ENCODE measurements at regions not wholly inside any gene's neighbourhood (a gene's known extent, or its start where the extent isn't known, plus 50 kb on each side); places are given as distances from the start of the nearest gene placed in this dataset.

DNA sequence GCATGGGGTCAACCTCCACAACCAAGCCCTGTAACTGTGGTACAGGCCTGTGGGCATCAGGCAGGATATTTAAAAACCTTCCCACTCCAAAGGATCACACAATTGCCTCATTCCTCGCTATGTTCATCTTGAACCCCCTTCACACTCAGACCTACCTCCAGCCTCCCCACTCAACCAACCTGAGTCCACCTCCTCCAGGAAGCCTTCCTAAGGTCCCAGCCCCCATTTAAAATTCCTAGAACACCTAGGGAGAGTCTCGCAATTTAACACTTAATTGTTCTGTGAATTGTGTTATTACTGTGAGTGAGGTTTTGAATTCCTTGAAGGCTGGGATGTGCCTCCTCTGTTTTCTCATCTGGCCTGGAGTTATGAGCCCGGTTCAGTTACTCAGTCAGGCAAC, 93.1 kb upstream of the SMNDC1 start:
- H3K27me3 ChIP-seq (ENCODE audit: control insufficient read depth in 1 of 2, insufficient read depth in 2 of 2, low read length in 2 of 2): no peaks in the 10 kb centered on the region
- H3K9me3 ChIP-seq (ENCODE audit: control insufficient read depth in 1 of 2, low read length in 2 of 2): no peaks in the 10 kb centered on the region
- H3K36me3 ChIP-seq (ENCODE audit: control insufficient read depth in 1 of 2, insufficient read depth in 2 of 2, low read length in 2 of 2): no peaks in the 10 kb centered on the region
- peaks cover 42 to 55% of the 10 kb centered on the region in 2 donors for H3K4me1 ChIP-seq (ENCODE audit: control insufficient read depth in 1 of 2, insufficient read depth in 2 of 2, low read length in 2 of 2)
- H3K27ac ChIP-seq (ENCODE audit: low read depth, low read length): no peak overlapping the region
- H3K4me3 ChIP-seq (ENCODE audit: low read depth in 1 of 2, low read length in 2 of 2): no peak overlapping the region
- H3K9ac ChIP-seq (ENCODE audit: low read depth in 1 of 2, low read length in 2 of 2): no peak overlapping the region

DNA sequence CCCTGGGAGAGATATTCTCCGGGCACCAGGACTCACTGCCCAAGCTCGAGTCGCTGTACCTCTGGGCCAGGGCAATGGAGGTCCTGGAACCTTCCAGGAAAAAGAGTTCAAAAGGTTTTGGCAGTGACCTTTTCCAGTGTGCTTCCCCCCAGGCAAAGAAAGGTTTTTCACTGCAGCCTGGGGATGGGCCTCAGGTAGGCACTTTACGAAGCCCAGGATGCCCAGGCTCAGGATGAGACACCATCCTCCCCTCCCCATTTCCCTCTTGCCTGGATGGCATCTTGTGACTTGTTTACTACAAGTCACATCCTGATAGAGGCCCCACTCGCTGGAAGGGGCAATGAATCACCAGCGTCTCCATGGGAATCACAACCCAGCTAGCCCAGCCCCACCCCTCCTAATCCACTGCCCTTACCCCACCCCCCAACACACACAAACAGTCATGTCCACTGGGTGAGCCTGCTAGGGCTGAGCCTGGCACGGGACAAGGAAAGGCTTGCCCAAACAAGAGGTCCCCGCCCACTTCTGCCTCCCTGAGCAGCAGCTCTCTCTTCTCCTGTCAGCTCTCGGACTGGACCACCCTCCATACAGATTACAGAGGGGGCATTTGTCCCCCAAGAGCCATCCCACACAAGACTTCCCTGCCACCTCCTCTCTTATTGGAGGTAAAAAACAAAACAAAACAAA, 93.8 kb upstream of the SMNDC1 start:
- Histone ChIP-seq H3K9me3 (ENCODE audit: control insufficient read depth in 1 of 2, low read length in 2 of 2) (no peaks in the 10 kb centered on the region), H3K36me3 (ENCODE audit: control insufficient read depth in 1 of 2, insufficient read depth in 2 of 2, low read length in 2 of 2) (no peaks in the 10 kb centered on the region), H3K27ac (ENCODE audit: low read depth, low read length) (peak overlapping the region; percentile 11), H3K4me1 (ENCODE audit: control insufficient read depth in 1 of 2, insufficient read depth in 2 of 2, low read length in 2 of 2) (peaks cover 36 to 48% of the 10 kb centered on the region in 2 donors), H3K4me3 (ENCODE audit: low read depth in 1 of 2, low read length in 2 of 2) (no peak overlapping the region), H3K9ac (ENCODE audit: low read depth in 1 of 2, low read length in 2 of 2) (no peak overlapping the region), H3K27me3 (ENCODE audit: control insufficient read depth in 1 of 2, insufficient read depth in 2 of 2, low read length in 2 of 2) (no peaks in the 10 kb centered on the region)

DNA sequence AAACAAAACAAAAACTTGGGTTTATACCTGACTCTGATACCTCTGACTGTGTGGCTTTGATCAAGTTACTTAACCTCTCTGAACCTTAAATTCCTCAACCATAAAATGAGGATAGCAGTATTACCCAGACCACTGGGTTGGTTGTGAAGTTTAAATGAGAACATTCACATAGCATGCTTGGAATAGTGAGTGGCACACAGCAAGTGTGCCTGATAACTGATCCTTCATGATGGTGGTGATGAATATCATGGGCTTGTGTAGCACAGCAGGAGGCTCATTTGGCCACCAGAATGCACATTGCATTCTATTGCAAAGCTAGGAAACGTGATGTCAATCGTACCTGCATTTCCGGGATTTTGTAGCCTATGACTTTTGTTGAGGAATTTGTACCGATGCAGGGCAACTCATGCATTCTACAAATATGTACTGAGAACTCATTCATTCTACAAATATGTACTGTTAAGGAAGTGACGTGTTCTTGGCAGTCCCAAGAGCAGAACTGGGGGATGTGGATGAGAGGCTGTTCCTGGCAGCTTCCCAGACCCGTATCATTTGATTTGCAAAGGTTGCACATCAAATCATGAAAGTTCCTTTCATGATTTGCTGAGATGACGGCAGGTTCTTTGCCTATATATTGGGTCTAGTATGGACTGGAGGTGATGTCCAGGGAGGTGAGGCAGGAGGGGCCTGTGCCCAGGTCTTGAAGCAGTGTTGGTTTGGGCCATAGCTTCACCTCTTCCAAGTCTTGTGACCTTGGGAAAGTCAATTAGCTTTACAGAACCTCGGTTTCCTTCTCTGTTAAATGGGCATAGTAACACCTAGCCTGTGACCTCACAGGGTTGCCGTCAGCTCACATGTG, 94.6 kb upstream of the SMNDC1 start:
- Histone ChIP-seq H3K9me3 (ENCODE audit: control insufficient read depth in 1 of 2, low read length in 2 of 2) (no peaks in the 10 kb centered on the region), H3K9ac (ENCODE audit: low read depth in 1 of 2, low read length in 2 of 2) (no peak overlapping the region), H3K4me1 (ENCODE audit: control insufficient read depth in 1 of 2, insufficient read depth in 2 of 2, low read length in 2 of 2) (peaks cover 36 to 47% of the 10 kb centered on the region in 2 donors), H3K27ac (ENCODE audit: low read depth, low read length) (no peak overlapping the region), H3K4me3 (ENCODE audit: low read depth in 1 of 2, low read length in 2 of 2) (no peak overlapping the region), H3K36me3 (ENCODE audit: control insufficient read depth in 1 of 2, insufficient read depth in 2 of 2, low read length in 2 of 2) (no peaks in the 10 kb centered on the region), H3K27me3 (ENCODE audit: control insufficient read depth in 1 of 2, insufficient read depth in 2 of 2, low read length in 2 of 2) (no peaks in the 10 kb centered on the region)

DNA sequence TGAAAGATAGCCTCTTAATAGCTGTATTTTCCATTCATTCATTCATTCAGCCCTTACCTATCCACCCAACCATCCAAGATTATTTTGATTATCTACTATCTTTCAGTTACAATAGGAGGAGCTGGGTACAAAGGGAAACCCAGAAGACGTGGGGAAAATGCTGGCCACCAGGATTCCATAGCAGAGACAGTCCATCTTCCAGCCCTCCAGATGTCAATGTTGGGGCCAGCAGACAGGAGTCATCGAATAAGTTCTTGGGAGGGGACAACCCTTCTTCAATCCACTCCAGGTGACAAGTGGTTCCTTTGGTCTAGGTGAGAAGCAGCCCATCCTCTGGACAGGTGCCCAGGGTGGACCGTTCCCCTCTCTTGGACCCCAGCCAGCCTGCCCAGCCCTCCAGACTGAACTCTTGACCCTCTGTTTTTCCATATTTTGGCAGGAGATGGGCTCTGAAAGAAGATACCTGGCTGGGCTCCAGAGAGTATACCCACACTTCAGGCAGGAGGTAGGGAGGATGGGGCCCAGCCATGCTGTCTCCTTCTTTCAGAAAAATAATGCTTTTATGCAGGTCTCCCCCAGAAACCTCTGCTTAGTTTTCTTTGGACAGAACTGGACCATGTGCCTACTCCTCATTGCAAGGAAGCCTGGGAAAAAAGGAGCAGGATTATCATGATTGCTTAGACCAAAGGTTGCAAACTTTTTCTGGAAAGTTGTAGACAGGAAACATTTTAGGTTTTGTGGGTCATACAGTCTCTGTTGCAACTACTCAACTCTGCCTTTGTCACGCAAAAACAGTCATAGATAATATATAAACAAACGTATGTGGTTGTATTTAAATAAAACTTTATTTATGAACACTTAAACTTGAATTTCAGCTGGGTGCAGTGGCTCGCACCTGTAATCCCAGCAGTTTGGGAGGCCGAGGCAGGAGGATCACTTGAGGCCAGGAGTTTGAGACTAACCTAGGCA, 95.5 kb upstream of the SMNDC1 start:
- peaks cover 31 to 39% of the 10 kb centered on the region in 2 donors for H3K4me1 ChIP-seq (ENCODE audit: control insufficient read depth in 1 of 2, insufficient read depth in 2 of 2, low read length in 2 of 2)

DNA sequence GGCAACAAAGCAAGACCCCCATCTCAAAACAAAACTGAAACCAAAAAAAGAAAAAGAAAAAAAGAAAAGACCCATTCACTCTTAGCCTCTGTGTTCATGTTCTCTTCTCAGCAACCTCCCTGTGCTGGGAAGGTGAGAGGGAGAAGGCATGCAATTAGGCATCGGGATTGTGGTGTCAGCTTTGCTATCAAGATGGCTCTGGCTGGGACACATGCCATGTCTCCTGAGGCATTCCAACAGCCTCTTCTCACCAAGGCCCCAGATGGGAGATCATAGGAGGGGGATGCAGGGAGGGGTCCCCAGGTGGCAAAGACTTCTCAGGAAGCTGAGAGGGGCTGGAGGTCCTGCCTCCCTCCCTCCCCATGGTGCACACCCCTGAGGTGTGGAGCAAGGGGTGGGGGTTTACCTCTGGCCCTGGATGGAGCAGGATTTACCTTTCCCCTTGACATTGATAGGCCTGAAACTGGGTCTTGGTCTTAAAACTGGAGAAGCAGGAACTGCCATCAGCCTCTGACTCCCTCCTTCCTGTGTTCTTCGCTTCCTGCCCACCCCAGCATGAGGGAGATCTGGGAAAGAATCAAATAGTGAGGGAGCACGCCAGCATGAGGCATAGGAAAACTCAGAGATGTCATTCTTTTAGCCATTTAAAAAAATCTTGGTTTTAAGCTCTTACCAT, 96.2 kb upstream of the DUSP5 start:
- Histone ChIP-seq H3K4me1 (ENCODE audit: control insufficient read depth in 1 of 2, insufficient read depth in 2 of 2, low read length in 2 of 2) (peaks cover 18 to 32% of the 10 kb centered on the region in 2 donors), H3K4me3 (ENCODE audit: low read depth in 1 of 2, low read length in 2 of 2) (no peak overlapping the region), H3K27ac (ENCODE audit: low read depth, low read length) (no peak overlapping the region), H3K9ac (ENCODE audit: low read depth in 1 of 2, low read length in 2 of 2) (no peak overlapping the region), H3K36me3 (ENCODE audit: control insufficient read depth in 1 of 2, insufficient read depth in 2 of 2, low read length in 2 of 2) (no peaks in the 10 kb centered on the region), H3K9me3 (ENCODE audit: control insufficient read depth in 1 of 2, low read length in 2 of 2) (no peaks in the 10 kb centered on the region), H3K27me3 (ENCODE audit: control insufficient read depth in 1 of 2, insufficient read depth in 2 of 2, low read length in 2 of 2) (no peaks in the 10 kb centered on the region)

More for the DNA sequence above, 95.5 kb upstream of the SMNDC1 start:
- Histone ChIP-seq H3K27ac (ENCODE audit: low read depth, low read length) (no peak overlapping the region), H3K4me3 (ENCODE audit: low read depth in 1 of 2, low read length in 2 of 2) (no peak overlapping the region), H3K9me3 (ENCODE audit: control insufficient read depth in 1 of 2, low read length in 2 of 2) (no peaks in the 10 kb centered on the region), H3K36me3 (ENCODE audit: control insufficient read depth in 1 of 2, insufficient read depth in 2 of 2, low read length in 2 of 2) (no peaks in the 10 kb centered on the region), H3K27me3 (ENCODE audit: control insufficient read depth in 1 of 2, insufficient read depth in 2 of 2, low read length in 2 of 2) (no peaks in the 10 kb centered on the region), H3K9ac (ENCODE audit: low read depth in 1 of 2, low read length in 2 of 2) (no peak overlapping the region)

DNA sequence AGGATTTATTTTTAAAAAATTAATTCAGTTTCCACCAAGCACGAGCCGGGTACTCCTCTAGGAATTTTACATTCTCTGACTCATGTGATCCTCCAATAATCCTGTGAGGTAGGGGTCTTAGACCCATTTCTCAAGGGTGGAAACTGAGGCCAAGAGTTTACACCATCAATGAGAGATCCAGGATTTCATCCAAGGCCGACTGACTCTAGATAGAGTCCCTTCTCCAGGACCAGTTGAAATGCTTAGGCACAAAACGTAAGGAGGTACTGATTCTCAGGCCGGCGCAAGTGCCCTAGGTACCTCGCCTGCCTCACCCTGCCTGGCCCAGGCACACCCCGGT, 95.7 kb upstream of the DUSP5 start:
- Histone ChIP-seq H3K9ac (ENCODE audit: low read depth in 1 of 2, low read length in 2 of 2) (no peak overlapping the region), H3K27ac (ENCODE audit: low read depth, low read length) (no peak overlapping the region), H3K4me3 (ENCODE audit: low read depth in 1 of 2, low read length in 2 of 2) (no peak overlapping the region), H3K4me1 (ENCODE audit: control insufficient read depth in 1 of 2, insufficient read depth in 2 of 2, low read length in 2 of 2) (peaks cover 16 to 31% of the 10 kb centered on the region in 2 donors), H3K9me3 (ENCODE audit: control insufficient read depth in 1 of 2, low read length in 2 of 2) (no peaks in the 10 kb centered on the region), H3K36me3 (ENCODE audit: control insufficient read depth in 1 of 2, insufficient read depth in 2 of 2, low read length in 2 of 2) (no peaks in the 10 kb centered on the region), H3K27me3 (ENCODE audit: control insufficient read depth in 1 of 2, insufficient read depth in 2 of 2, low read length in 2 of 2) (no peaks in the 10 kb centered on the region)

DNA sequence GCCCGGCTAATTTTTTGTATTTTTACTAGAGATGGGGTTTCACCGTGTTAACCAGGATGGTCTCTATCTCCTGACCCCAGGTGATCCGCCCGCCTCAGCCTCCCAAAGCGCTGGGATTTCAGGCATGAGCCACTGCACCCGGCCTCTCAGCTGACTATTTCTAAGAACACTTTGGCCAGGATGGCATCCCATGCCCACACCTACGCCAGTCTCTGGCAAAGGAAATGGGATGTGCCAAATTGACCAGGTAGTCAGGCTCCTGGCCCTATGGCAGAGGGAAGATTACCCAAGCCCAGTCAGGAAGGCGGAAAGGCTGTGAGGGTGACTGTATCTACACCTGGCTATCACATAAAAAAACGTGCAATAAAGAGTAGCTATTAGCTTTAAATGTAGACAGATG, 94.1 kb upstream of the DUSP5 start:
- no peaks in the 10 kb centered on the region for H3K9me3 ChIP-seq (ENCODE audit: control insufficient read depth in 1 of 2, low read length in 2 of 2)
- no peaks in the 10 kb centered on the region for H3K36me3 ChIP-seq (ENCODE audit: control insufficient read depth in 1 of 2, insufficient read depth in 2 of 2, low read length in 2 of 2)
- H3K27ac ChIP-seq (ENCODE audit: low read depth, low read length): no peak overlapping the region
- peaks cover 14 to 32% of the 10 kb centered on the region in 2 donors for H3K4me1 ChIP-seq (ENCODE audit: control insufficient read depth in 1 of 2, insufficient read depth in 2 of 2, low read length in 2 of 2)
- no peak overlapping the region for H3K9ac ChIP-seq (ENCODE audit: low read depth in 1 of 2, low read length in 2 of 2)
- no peak overlapping the region for H3K4me3 ChIP-seq (ENCODE audit: low read depth in 1 of 2, low read length in 2 of 2)
- H3K27me3 ChIP-seq (ENCODE audit: control insufficient read depth in 1 of 2, insufficient read depth in 2 of 2, low read length in 2 of 2): no peaks in the 10 kb centered on the region

DNA sequence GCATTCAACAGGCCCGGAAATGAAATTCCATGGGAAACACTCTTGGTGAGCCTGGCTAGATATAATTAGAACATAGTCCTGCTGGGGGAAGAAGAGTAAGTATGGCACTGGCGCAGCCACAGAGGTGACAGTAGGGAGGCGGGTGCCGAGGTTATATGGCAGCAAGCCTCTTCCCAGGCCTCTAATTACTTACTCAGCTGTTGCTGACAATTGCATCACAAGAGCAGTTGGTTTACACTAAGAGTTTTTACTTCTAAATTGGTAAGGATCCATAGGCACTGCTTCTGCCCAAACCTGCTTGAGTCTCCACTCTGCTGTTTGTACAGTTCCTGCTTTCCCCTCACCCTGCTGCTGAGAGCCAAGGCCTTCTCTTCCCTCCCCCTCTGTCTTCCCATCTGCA, 93.3 kb upstream of the DUSP5 start:
- H3K4me3 ChIP-seq (ENCODE audit: low read depth in 1 of 2, low read length in 2 of 2): no peak overlapping the region
- no peaks in the 10 kb centered on the region for H3K36me3 ChIP-seq (ENCODE audit: control insufficient read depth in 1 of 2, insufficient read depth in 2 of 2, low read length in 2 of 2)
- no peak overlapping the region for H3K27ac ChIP-seq (ENCODE audit: low read depth, low read length)
- H3K9ac ChIP-seq (ENCODE audit: low read depth in 1 of 2, low read length in 2 of 2): no peak overlapping the region
- H3K4me1 ChIP-seq (ENCODE audit: control insufficient read depth in 1 of 2, insufficient read depth in 2 of 2, low read length in 2 of 2): peaks cover 14 to 31% of the 10 kb centered on the region in 2 donors
- H3K9me3 ChIP-seq (ENCODE audit: control insufficient read depth in 1 of 2, low read length in 2 of 2): no peaks in the 10 kb centered on the region
- H3K27me3 ChIP-seq (ENCODE audit: control insufficient read depth in 1 of 2, insufficient read depth in 2 of 2, low read length in 2 of 2): no peaks in the 10 kb centered on the region

DNA sequence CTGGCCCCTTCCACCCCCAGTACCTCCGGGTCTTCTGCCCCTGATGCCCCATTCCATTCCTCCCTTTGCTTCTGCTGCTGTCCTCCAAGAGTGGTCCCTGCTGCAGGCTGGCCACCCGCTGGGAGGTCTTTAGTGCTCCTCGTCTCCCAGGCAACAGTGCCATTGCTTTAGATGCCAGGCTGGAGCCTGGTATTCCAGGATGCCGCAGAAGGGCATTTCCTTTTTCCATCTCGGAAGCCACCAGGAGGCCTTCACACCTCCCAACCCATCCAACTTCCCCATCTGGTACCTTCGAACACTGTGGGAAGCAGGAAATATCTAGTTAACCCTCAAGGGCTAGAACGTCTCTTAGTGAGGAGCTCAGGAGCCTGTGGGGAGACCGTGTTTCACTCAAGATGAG, 92.9 kb upstream of the DUSP5 start:
- H3K9ac ChIP-seq (ENCODE audit: low read depth in 1 of 2, low read length in 2 of 2): no peak overlapping the region
- peaks cover 14 to 30% of the 10 kb centered on the region in 2 donors for H3K4me1 ChIP-seq (ENCODE audit: control insufficient read depth in 1 of 2, insufficient read depth in 2 of 2, low read length in 2 of 2)
- no peaks in the 10 kb centered on the region for H3K9me3 ChIP-seq (ENCODE audit: control insufficient read depth in 1 of 2, low read length in 2 of 2)
- H3K4me3 ChIP-seq (ENCODE audit: low read depth in 1 of 2, low read length in 2 of 2): no peak overlapping the region
- no peaks in the 10 kb centered on the region for H3K27me3 ChIP-seq (ENCODE audit: control insufficient read depth in 1 of 2, insufficient read depth in 2 of 2, low read length in 2 of 2)
- no peaks in the 10 kb centered on the region for H3K36me3 ChIP-seq (ENCODE audit: control insufficient read depth in 1 of 2, insufficient read depth in 2 of 2, low read length in 2 of 2)
- H3K27ac ChIP-seq (ENCODE audit: low read depth, low read length): no peak overlapping the region
